ENCODE measurements at regions not wholly inside any gene's neighbourhood (a gene's known extent, or its start where the extent isn't known, plus 50 kb on each side); places are given as distances from the start of the nearest gene placed in this dataset.
"Not testable (repeated sequence)": the region's sequence is repeated elsewhere in the genome, so short reads cannot be mapped to it uniquely, and the experiment has no call there.

GRCh38 chr5:67900514-67900913 is 315.0 kb upstream of the PIK3R1 start:
- no peaks in the 10 kb centered on the region for H3K27me3 ChIP-seq
- no peak overlapping the region for H3K27ac ChIP-seq
- intact Hi-C loops (cut with DNase I; ENCODE audit: low total_unique reads): no loop called here
- peaks cover 0 to 5% of the 10 kb centered on the region in 2 donors for H3K4me1 ChIP-seq
- DNase-seq: peak in 1 of 2 donors; percentile 22
- no peaks in the 10 kb centered on the region for H3K9me3 ChIP-seq
- no peak for TF ChIP-seq POLR2A (IDR thresholded peaks at IDR 0.05)
- TF ChIP-seq, protein P1, sequence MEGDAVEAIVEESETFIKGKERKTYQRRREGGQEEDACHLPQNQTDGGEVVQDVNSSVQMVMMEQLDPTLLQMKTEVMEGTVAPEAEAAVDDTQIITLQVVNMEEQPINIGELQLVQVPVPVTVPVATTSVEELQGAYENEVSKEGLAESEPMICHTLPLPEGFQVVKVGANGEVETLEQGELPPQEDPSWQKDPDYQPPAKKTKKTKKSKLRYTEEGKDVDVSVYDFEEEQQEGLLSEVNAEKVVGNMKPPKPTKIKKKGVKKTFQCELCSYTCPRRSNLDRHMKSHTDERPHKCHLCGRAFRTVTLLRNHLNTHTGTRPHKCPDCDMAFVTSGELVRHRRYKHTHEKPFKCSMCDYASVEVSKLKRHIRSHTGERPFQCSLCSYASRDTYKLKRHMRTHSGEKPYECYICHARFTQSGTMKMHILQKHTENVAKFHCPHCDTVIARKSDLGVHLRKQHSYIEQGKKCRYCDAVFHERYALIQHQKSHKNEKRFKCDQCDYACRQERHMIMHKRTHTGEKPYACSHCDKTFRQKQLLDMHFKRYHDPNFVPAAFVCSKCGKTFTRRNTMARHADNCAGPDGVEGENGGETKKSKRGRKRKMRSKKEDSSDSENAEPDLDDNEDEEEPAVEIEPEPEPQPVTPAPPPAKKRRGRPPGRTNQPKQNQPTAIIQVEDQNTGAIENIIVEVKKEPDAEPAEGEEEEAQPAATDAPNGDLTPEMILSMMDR (IDR thresholded peaks at IDR 0.05): no peak
- no peaks in the 10 kb centered on the region for H3K36me3 ChIP-seq
- no peak overlapping the region for H3K4me3 ChIP-seq

DNA sequence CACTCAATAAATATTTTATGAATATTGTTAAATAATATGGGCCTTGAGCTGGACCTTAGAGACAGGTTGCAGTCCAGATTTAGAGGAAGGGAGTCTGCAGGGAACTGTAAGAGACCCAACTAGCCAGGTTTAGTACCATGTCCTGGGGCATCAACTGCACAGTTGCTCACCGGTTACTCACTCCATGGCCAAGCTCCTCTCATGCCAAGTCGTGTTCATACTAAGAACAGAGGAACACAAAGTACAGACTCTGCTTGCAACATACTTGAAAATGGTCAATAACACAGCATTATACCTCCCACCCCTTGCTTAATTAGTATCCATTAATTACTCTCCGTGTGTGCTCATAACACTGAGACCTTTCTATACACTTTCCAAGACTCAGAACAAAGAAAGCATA is 317.6 kb upstream of the PIK3R1 start:
- TF ChIP-seq POLR2A (IDR thresholded peaks at IDR 0.05): no peak
- TF ChIP-seq, protein P1 (IDR thresholded peaks at IDR 0.05): no peak
- H3K4me3 ChIP-seq: no peak overlapping the region

GRCh38 chr5:67897431-67897830 is 318.1 kb upstream of the PIK3R1 start:
- H3K4me1 ChIP-seq: peaks cover 0 to 3% of the 10 kb centered on the region in 2 donors
- no peak for TF ChIP-seq POLR2A (IDR thresholded peaks at IDR 0.05)
- TF ChIP-seq, protein P1 (IDR thresholded peaks at IDR 0.05): no peak
- H3K4me3 ChIP-seq: no peak overlapping the region
- DNase-seq: no peak
- no peaks in the 10 kb centered on the region for H3K36me3 ChIP-seq
- H3K27me3 ChIP-seq: no peaks in the 10 kb centered on the region
- intact Hi-C loops (cut with DNase I; ENCODE audit: low total_unique reads): no loop called here
- H3K9me3 ChIP-seq: no peaks in the 10 kb centered on the region
- no peak overlapping the region for H3K27ac ChIP-seq

More for the DNA sequence above, 317.6 kb upstream of the PIK3R1 start:
- DNase-seq: no peak
- Histone ChIP-seq H3K36me3 (no peaks in the 10 kb centered on the region), H3K27ac (no peak overlapping the region), H3K9me3 (no peaks in the 10 kb centered on the region), H3K27me3 (no peaks in the 10 kb centered on the region), H3K4me1 (peaks cover 0 to 5% of the 10 kb centered on the region in 2 donors)
- intact Hi-C loops (cut with DNase I; ENCODE audit: low total_unique reads): no loop called here

GRCh38 chr5:67896930-67897313 is 318.6 kb upstream of the PIK3R1 start:
- H3K9me3 ChIP-seq: no peaks in the 10 kb centered on the region
- no peak for TF ChIP-seq POLR2A (IDR thresholded peaks at IDR 0.05)
- TF ChIP-seq, protein P1 (IDR thresholded peaks at IDR 0.05): no peak
- H3K27me3 ChIP-seq: no peaks in the 10 kb centered on the region
- H3K27ac ChIP-seq: no peak overlapping the region
- H3K4me1 ChIP-seq: no peaks in the 10 kb centered on the region
- no peaks in the 10 kb centered on the region for H3K36me3 ChIP-seq
- intact Hi-C loops (cut with DNase I; ENCODE audit: low total_unique reads): no loop called here
- DNase-seq: no peak
- H3K4me3 ChIP-seq: no peak overlapping the region

DNA sequence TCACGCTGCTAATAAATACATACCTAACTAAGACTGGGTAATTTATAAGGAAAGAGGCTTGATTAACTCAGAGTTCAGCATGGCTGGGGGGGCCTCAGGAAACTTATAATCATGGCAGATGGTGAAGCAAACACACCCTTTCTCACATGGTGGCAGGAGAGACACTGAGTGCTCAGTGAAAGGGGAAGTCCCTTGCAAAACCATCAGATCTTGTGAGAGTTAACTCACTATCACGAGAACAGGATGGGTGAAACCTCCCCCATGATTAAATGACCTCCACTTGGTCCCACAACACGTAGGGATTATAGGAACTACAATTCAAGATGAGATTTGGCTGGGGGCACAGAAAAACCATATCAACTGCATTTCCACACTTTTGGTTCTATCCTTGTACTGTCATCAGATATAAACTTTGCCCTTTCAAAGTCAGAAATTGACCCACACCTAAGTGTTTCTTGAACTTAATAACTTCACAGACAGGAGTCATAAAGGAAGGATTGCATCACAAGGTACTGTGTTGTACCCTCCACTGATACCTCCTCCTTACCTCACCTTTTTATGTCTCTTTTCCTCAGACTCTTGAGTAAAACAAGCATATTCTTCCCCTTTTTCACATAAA is 319.1 kb upstream of the PIK3R1 start:
- Histone ChIP-seq H3K27ac (no peak overlapping the region), H3K4me3 (no peak overlapping the region), H3K4me1 (no peaks in the 10 kb centered on the region), H3K36me3 (no peaks in the 10 kb centered on the region), H3K9me3 (no peaks in the 10 kb centered on the region), H3K27me3 (no peaks in the 10 kb centered on the region)
- no peak for DNase-seq
- intact Hi-C loops (cut with DNase I; ENCODE audit: low total_unique reads): no loop called here
- TF ChIP-seq, protein P1 (IDR thresholded peaks at IDR 0.05): no peak
- TF ChIP-seq POLR2A (IDR thresholded peaks at IDR 0.05): no peak

DNA sequence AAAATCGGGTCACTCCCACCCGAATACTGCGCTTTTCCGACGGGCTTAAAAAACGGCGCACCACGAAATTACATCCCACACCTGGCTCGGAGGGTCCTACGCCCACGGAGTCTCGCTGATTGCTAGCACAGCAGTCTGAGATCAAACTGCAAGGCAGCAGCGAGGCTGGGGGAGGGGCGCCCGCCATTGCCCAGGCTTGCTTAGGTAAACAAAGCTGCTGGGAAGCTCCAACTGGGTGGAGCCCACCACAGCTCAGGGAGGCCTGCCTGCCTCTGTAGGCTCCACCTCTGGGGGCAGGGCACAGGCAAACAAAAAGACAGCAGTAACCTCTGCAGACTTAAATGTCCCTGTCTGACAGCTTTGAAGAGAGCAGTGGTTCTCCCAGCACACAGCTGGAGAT is 325.7 kb upstream of the PIK3R1 start:
- H3K4me1 ChIP-seq; intact Hi-C loops (cut with DNase I; ENCODE audit: low total_unique reads); H3K27me3 ChIP-seq; H3K9me3 ChIP-seq; H3K27ac ChIP-seq; H3K36me3 ChIP-seq; H3K4me3 ChIP-seq; DNase-seq: not testable (repeated sequence)

All from uterus (tissue), 3 donors.